DND-41 (cell line): ENCODE measurements at regions not wholly inside any gene's neighbourhood (a gene's known extent, or its start where the extent isn't known, plus 50 kb on each side); places are given as distances from the start of the nearest gene placed in this dataset.

Source experiments
- EZH2 ChIP-seq: IDR thresholded peaks from 3 replicates; pipeline ENCODE4 v1.6.1; 2012; ENCODE audit warnings: borderline replicate concordance, low read depth, mild to moderate bottlenecking, moderate library complexity, low read length, inconsistent platforms; ENCODE audit not compliant: severe bottlenecking
- TF ChIP-seq, protein P1 (sequence below): IDR thresholded peaks from 2 replicates; pipeline ENCODE4 v1.5.1; 2012; ENCODE audit warnings: borderline replicate concordance, low read length, moderate library complexity, mild to moderate bottlenecking; ENCODE audit not compliant: poor library complexity, severe bottlenecking; ENCODE audit errors: extremely low read depth

DNA sequence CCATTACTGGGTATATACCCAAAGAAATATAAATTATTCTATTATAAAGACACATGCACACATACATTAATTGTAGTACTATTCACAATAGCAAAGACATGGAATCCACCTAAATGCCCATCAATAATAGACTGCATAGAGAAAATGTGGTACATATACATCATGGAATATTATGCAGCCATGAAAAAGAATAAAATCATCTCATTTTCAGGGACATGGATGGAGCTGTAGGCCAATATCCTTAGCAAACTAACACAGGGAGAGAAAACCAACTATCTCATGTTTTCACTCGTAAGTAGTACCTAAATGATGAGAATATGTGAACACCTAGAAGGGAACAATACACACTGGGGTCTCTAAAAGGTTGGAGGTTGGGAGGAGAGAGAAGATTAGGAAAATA lies 86.0 kb upstream of the GALNTL6 start:
- TF ChIP-seq, protein P1, sequence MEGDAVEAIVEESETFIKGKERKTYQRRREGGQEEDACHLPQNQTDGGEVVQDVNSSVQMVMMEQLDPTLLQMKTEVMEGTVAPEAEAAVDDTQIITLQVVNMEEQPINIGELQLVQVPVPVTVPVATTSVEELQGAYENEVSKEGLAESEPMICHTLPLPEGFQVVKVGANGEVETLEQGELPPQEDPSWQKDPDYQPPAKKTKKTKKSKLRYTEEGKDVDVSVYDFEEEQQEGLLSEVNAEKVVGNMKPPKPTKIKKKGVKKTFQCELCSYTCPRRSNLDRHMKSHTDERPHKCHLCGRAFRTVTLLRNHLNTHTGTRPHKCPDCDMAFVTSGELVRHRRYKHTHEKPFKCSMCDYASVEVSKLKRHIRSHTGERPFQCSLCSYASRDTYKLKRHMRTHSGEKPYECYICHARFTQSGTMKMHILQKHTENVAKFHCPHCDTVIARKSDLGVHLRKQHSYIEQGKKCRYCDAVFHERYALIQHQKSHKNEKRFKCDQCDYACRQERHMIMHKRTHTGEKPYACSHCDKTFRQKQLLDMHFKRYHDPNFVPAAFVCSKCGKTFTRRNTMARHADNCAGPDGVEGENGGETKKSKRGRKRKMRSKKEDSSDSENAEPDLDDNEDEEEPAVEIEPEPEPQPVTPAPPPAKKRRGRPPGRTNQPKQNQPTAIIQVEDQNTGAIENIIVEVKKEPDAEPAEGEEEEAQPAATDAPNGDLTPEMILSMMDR, result no peak
- TF ChIP-seq EZH2, result no peak
